Activated naive CD8-positive, alpha-beta T cell treated with anti-CD3 and anti-CD28 coated beads for 36 hours (primary cell): ENCODE measurements at regions not wholly inside any gene's neighbourhood (a gene's known extent, or its start where the extent isn't known, plus 50 kb on each side); places are given as distances from the start of the nearest gene placed in this dataset.
"Not testable (repeated sequence)": the region's sequence is repeated elsewhere in the genome, so short reads cannot be mapped to it uniquely, and the experiment has no call there.

Experiments used
- DNase-seq: peaks from one replicate; pipeline ENCODE4 v3.0.0; 2021
- H3K27ac Mint-ChIP-seq: one replicate; pipeline ENCODE4 v1.8.0; 2022; ENCODE audit warnings: mild to moderate bottlenecking, moderate library complexity, mixed read lengths
- H3K27me3 Mint-ChIP-seq: one replicate; pipeline ENCODE4 v1.8.0; 2022; ENCODE audit warnings: mild to moderate bottlenecking, mixed read lengths
- H3K36me3 Mint-ChIP-seq: one replicate; pipeline ENCODE4 v1.8.0; 2021; ENCODE audit warnings: mild to moderate bottlenecking, mixed read lengths
- H3K4me1 Mint-ChIP-seq: one replicate; pipeline ENCODE4 v1.8.0; 2021; ENCODE audit warnings: mixed read lengths
- H3K4me3 Mint-ChIP-seq: one replicate; pipeline ENCODE4 v1.8.0; 2022; ENCODE audit warnings: mild to moderate bottlenecking, moderate library complexity, mixed read lengths
- H3K9me3 Mint-ChIP-seq: one replicate; pipeline ENCODE4 v1.8.0; 2022; ENCODE audit warnings: mixed read lengths

- Mint-ChIP-seq H3K4me3 (no peak overlapping the region), H3K4me1 (peaks cover 10% of the 10 kb centered on the region), H3K36me3 (peaks cover 2% of the 10 kb centered on the region), H3K27ac (no peak overlapping the region), H3K27me3 (peaks cover 6% of the 10 kb centered on the region), H3K9me3 (peaks cover 2% of the 10 kb centered on the region)
- DNase-seq: no peak
These were observed 77.3 kb downstream of the PPCDC start for GRCh38 chr15:75100679-75101078.

DNA sequence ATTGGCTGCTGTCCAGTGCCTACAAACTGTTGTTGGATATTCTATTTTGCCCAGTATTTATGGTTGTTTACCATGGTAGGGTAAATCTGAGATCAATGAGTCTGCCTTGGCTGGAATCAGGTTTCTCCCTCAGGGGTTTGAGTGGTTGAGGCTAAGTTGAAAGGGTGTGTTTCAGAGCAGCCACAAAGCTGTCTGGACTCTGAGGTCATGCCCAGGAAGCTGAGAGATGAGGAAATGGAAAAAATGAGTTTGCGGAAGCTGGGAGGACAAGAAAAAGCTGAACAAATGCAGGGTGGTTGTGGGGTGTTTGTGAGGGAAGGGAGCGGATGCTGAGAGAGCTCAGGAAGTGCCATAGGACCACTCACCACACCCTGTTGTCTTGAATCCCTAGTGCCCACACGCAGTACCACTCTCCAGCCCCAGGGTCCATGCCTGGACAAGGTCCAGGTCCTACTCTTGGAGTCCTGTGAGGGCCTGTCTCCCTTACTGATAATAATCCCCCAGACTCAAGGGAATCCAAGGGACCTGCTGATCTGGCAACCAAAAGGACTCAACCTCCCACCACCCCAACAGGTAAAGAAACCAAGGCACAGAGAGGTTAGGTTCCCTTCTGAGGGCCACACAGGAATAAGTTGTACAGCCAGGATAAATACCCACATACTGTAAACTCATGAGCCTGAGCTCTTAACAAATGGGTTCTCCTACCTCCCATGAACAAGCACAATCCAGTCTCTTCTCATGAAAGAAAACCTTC, 81.6 kb downstream of the PPCDC start:
- peak; percentile 61 for DNase-seq
- peaks cover 8% of the 10 kb centered on the region for H3K27me3 Mint-ChIP-seq
- no peak overlapping the region for H3K4me3 Mint-ChIP-seq
- H3K27ac Mint-ChIP-seq: peak overlapping the region; percentile 56
- peaks cover 28% of the 10 kb centered on the region for H3K4me1 Mint-ChIP-seq
- peaks cover 2% of the 10 kb centered on the region for H3K9me3 Mint-ChIP-seq
- H3K36me3 Mint-ChIP-seq: peaks cover 2% of the 10 kb centered on the region

- Mint-ChIP-seq H3K4me3 (no peak overlapping the region), H3K27me3 (peaks cover 26% of the 10 kb centered on the region), H3K9me3 (peaks cover 2% of the 10 kb centered on the region), H3K36me3 (peaks cover 2% of the 10 kb centered on the region), H3K4me1 (peaks cover 31% of the 10 kb centered on the region), H3K27ac (no peak overlapping the region)
- no peak for DNase-seq
These were observed 84.1 kb downstream of the PPCDC start for GRCh38 chr15:75107516-75107907.

GRCh38 chr15:75107908-75108838, 84.8 kb downstream of the PPCDC start:
- Mint-ChIP-seq H3K27me3 (peaks cover 26% of the 10 kb centered on the region), H3K4me3 (peak overlapping the region; percentile 44), H3K9me3 (peaks cover 9% of the 10 kb centered on the region), H3K36me3 (peaks cover 7% of the 10 kb centered on the region), H3K27ac (peak overlapping the region; percentile 87), H3K4me1 (peaks cover 34% of the 10 kb centered on the region)
- peak; percentile 86 for DNase-seq

- H3K9me3 Mint-ChIP-seq: peaks cover 16% of the 10 kb centered on the region
- H3K27ac Mint-ChIP-seq: peak overlapping the region; percentile 87
- peaks cover 27% of the 10 kb centered on the region for H3K27me3 Mint-ChIP-seq
- peaks cover 34% of the 10 kb centered on the region for H3K4me1 Mint-ChIP-seq
- H3K4me3 Mint-ChIP-seq: no peak overlapping the region
- no peak for DNase-seq
- H3K36me3 Mint-ChIP-seq: peaks cover 10% of the 10 kb centered on the region
These were observed 85.8 kb downstream of the PPCDC start for GRCh38 chr15:75109021-75109735.

DNA sequence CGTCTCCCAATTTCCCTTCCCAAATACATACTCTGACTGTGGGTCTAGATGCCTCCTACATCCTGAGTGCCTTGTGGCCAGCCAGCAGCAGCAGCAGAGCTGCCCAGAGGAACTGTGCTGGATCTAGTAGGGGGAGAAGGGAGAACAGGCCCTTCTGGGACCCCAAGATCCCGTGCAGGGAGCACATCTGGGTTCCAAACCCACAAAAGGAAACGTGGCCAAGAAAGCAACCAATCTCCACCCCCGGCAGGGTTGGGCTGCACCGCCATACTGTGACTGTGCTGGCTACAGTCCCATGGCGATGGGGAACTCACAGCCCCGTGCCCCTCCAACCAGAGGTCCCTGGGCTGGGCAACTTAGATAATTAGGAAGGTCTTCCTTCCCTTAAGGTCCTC, 86.3 kb downstream of the PPCDC start:
- Mint-ChIP-seq H3K27me3 (peaks cover 29% of the 10 kb centered on the region), H3K27ac (peak overlapping the region; percentile 39), H3K36me3 (peaks cover 13% of the 10 kb centered on the region), H3K4me3 (no peak overlapping the region), H3K4me1 (peaks cover 34% of the 10 kb centered on the region), H3K9me3 (peaks cover 17% of the 10 kb centered on the region)
- no peak for DNase-seq

DNA sequence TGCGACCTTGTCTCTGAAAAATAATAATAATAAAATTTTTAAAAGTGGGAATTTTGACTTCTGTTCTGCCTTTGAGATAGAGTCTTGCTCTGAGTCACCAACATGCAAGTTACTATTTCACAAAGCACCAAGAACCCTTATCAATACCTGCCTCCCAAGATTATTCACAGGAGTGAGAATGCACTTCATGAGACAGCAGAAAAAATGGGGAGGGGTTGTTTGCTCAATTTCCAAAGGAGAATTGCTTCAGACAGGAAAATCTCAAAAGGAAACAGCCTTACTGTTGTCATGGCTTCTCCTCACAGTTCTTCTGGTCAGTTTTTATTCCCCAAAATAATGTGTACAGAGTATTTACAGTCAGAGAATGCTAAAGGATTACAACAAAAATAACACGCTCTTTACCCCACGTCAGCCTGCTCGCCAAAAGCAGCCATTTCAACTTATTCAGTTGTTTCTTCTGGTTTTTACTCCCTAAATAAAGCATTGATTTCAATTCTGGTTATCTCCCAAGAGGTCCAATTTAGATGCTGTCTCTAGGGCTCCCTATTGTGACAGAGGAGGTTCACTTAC, 89.0 kb downstream of the PPCDC start:
- Mint-ChIP-seq H3K36me3 (peaks cover 11% of the 10 kb centered on the region), H3K9me3 (peaks cover 15% of the 10 kb centered on the region), H3K27ac (no peak overlapping the region), H3K4me3 (no peak overlapping the region), H3K4me1 (peaks cover 29% of the 10 kb centered on the region), H3K27me3 (peaks cover 29% of the 10 kb centered on the region)
- no peak for DNase-seq

DNA sequence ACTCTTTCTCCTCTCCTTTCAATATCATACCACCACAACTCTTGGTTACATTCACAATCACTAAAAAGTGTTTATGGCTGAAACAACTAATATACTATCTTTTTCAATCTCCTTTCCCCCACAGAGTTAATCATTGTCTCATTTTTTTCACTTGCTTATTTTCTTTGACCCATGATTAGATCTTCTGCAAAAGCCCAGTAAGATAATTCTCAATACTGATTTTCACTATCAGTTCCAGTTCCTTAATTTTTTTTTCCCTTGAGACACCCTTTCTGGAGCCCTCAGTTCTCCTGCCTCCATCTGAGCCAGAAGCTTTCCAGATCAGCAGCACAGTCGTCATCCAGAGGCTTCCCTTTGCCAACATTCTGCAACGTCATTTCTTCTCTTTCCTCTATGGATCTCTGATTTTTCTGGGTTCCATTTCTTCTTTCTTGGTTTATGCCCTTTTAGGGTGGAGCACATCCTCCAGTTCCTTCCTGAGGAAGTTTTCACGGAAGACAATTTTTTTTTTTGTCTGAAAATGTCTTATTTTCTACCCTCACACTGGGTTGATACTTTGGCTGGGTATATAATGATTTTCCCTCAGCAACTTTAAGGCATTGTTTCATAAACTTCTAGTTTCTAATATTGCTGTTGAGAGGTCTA, 88.7 kb upstream of the C15orf39 start:
- H3K9me3 Mint-ChIP-seq: peaks cover 15% of the 10 kb centered on the region
- no peak overlapping the region for H3K4me3 Mint-ChIP-seq
- no peak overlapping the region for H3K27ac Mint-ChIP-seq
- peaks cover 26% of the 10 kb centered on the region for H3K4me1 Mint-ChIP-seq
- H3K27me3 Mint-ChIP-seq: peaks cover 29% of the 10 kb centered on the region
- H3K36me3 Mint-ChIP-seq: peaks cover 11% of the 10 kb centered on the region
- no peak for DNase-seq

- no peak overlapping the region for H3K4me3 Mint-ChIP-seq
- peaks cover 11% of the 10 kb centered on the region for H3K36me3 Mint-ChIP-seq
- H3K27me3 Mint-ChIP-seq: peaks cover 28% of the 10 kb centered on the region
- H3K9me3 Mint-ChIP-seq: peaks cover 15% of the 10 kb centered on the region
- DNase-seq: no peak
- H3K4me1 Mint-ChIP-seq: peaks cover 12% of the 10 kb centered on the region
- no peak overlapping the region for H3K27ac Mint-ChIP-seq
These were observed 87.4 kb upstream of the C15orf39 start for GRCh38 chr15:75114327-75114726.

GRCh38 chr15:75114796-75115195, 86.9 kb upstream of the C15orf39 start:
- Mint-ChIP-seq H3K27ac (no peak overlapping the region), H3K4me3 (no peak overlapping the region), H3K9me3 (peaks cover 15% of the 10 kb centered on the region), H3K4me1 (peaks cover 8% of the 10 kb centered on the region), H3K27me3 (peaks cover 23% of the 10 kb centered on the region), H3K36me3 (peaks cover 11% of the 10 kb centered on the region)
- no peak for DNase-seq

DNA sequence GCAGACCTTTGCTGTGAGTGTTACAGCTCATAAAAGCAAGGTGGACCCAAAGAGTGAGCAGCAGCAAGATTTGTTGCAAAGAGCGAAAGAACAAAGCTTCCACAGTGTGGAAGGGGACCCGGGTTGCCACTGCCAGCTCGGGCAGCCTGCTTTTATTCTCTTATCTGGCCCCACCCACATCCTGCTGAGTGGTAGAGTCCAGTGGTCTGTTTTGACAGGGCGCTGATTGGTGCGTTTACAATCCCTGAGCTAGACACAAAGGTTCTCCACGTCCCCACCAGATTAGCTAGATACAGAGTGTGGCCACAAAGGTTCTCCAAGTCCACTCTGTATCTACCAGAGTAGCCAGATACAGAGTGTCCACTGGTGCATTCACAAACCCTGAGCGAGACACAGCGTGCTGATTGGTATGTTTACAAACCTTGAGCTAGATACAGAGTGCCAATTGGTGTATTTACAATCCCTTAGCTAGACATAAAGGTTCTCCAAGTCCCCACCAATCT, 86.2 kb upstream of the C15orf39 start:
- not testable (repeated sequence) for H3K4me1 Mint-ChIP-seq, DNase-seq, H3K27ac Mint-ChIP-seq, H3K4me3 Mint-ChIP-seq
- peaks cover 11% of the 10 kb centered on the region for H3K36me3 Mint-ChIP-seq
- H3K9me3 Mint-ChIP-seq: peaks cover 15% of the 10 kb centered on the region
- H3K27me3 Mint-ChIP-seq: peaks cover 17% of the 10 kb centered on the region

GRCh38 chr15:75116143-75116542, 85.5 kb upstream of the C15orf39 start:
- Mint-ChIP-seq H3K36me3 (peaks cover 11% of the 10 kb centered on the region), H3K9me3 (peaks cover 15% of the 10 kb centered on the region)
- not testable (repeated sequence) for H3K4me1 Mint-ChIP-seq, H3K27ac Mint-ChIP-seq, H3K4me3 Mint-ChIP-seq, DNase-seq, H3K27me3 Mint-ChIP-seq

- DNase-seq: no peak
- H3K4me1 Mint-ChIP-seq: peaks cover 2% of the 10 kb centered on the region
- H3K36me3 Mint-ChIP-seq: peaks cover 8% of the 10 kb centered on the region
- no peak overlapping the region for H3K4me3 Mint-ChIP-seq
- peaks cover 10% of the 10 kb centered on the region for H3K9me3 Mint-ChIP-seq
- H3K27me3 Mint-ChIP-seq: peaks cover 4% of the 10 kb centered on the region
- no peak overlapping the region for H3K27ac Mint-ChIP-seq
These were observed 83.7 kb upstream of the C15orf39 start for GRCh38 chr15:75117993-75118392.

DNA sequence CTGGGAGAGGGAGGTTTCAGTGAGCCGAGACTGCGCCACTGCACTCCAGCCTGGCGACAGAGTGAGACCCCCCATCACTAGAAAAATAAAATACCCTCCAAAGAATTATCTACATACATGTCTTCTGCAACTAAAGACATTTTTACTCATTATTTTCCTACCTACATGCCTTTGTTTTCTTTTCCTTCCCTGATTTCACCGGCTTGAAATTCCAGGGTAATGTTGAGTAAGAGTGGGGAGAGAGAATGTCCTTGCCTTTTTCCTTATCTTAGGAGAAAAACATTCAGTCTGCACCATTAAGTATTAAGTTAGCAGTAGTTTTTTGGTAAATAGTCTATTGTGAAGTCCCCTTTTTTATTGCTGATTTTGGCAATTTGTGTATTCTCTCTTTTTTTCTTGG, 82.4 kb upstream of the C15orf39 start:
- H3K27ac Mint-ChIP-seq, H3K36me3 Mint-ChIP-seq, H3K27me3 Mint-ChIP-seq, H3K4me1 Mint-ChIP-seq, H3K9me3 Mint-ChIP-seq, DNase-seq, H3K4me3 Mint-ChIP-seq: not testable (repeated sequence)
